Nucleus accumbens (tissue), 56 donors: ENCODE measurements at regions not wholly inside any gene's neighbourhood (a gene's known extent, or its start where the extent isn't known, plus 50 kb on each side); places are given as distances from the start of the nearest gene placed in this dataset.
"Not testable (repeated sequence)": the region's sequence is repeated elsewhere in the genome, so short reads cannot be mapped to it uniquely, and the experiment has no call there.

Experiments used
- DNase-seq, 56 donors: peaks; one replicate each; lab custom pipeline; 2025; lab: John Stamatoyannopoulos, UW

- no peak for DNase-seq
Observed at GRCh38 chr4:124111411-124111810, 601.1 kb downstream of the ANKRD50 start.

GRCh38 chr4:124111922-124112321 is 600.6 kb downstream of the ANKRD50 start:
- DNase-seq = peak in 2 of 56 donors; percentile 0 to 1

GRCh38 chr4:124118061-124118460 is 594.5 kb downstream of the ANKRD50 start:
- DNase-seq = no peak

DNA sequence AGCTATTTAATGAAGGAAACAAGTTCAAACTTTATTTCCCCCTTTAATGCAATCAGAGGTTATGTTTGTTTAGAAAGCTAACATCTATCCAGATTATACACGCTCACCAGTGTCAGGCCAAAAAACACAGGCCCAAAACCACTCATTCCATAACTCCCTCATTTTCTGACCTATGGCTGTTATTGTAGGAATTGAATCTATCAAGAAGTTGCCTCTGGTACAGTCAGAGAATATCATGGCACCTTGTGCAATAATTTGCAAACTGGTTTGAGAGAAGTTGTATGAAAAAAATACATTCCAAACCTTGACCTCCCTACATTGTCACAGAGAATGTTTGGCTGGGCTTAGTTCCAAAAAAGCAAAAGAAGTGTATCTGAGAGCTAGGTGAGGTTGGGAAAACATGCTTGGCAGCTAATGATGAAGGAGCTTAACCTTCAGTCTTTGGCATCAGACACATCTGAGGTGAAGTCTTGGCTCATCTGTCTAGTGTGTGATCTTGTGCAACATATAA is 591.0 kb downstream of the ANKRD50 start:
- no peak for DNase-seq

- DNase-seq = no peak
Observed at GRCh38 chr4:124123181-124123580, 589.4 kb downstream of the ANKRD50 start.

GRCh38 chr4:124123721-124124120 is 588.8 kb downstream of the ANKRD50 start:
- DNase-seq = no peak

DNA sequence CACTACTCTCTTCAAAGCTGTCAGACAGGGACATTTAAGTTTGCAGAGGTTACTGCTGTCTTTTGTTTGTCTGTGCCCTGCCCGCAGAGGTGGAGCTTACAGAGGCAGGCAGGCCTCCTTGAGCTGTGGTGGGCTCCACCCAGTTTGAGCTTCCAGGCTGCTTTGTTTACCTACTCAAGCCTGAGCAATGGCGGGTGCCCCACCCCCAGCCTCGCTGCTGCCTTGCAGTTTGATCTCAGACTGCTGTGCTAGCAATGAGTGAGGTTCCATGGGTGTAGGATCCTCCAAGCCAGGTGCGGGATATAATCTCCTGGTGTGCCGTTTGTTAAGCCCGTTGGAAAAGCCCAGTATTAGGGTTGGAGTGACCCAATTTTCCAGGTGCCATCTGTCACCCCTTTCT is 581.2 kb downstream of the ANKRD50 start:
- not testable (repeated sequence) for DNase-seq

DNA sequence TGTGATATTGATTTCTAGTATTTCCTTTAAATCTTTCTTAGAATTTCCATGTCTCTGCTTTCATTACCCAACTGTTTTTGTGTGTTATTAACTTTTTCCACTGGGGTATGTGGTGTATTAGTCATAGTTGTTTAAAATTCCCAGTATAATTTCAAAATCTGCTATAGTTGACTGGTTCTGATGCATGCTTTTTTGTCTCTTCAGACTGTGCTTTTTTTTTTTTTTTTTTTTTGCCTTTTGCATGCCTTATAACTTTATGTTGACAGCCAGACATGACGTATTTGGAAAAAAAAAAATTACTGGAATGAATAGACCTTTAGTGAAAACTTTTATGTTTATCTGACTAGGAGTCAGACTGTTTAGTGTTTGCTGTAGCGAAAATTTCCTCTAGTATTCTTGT is 580.4 kb downstream of the ANKRD50 start:
- no peak for DNase-seq

- no peak for DNase-seq
Observed at GRCh38 chr4:124133753-124134152, 578.8 kb downstream of the ANKRD50 start.

DNA sequence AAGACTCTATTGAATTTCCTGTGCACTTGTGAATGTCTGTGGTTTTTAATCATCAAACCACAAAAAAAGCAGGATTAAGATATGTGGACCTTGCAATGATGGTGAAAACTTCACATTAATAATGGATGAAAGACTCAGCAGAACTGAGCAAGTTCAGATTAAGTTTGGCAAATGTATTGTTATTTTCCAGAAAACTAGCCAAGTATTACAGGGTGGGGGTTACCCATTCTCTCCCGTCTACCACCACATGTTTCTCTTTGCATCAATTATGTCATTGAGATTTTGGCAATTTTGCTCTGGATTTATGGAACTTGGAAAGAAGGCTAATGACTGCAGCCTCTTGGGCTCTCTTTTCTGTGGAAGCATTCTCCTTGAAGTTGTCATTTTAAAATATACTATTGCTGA is 577.1 kb downstream of the ANKRD50 start:
- no peak for DNase-seq

- no peak for DNase-seq
Observed at GRCh38 chr4:124139044-124139443, 573.5 kb downstream of the ANKRD50 start.

GRCh38 chr4:124143632-124144031 is 568.9 kb downstream of the ANKRD50 start:
- DNase-seq = no peak

GRCh38 chr4:124144238-124144654 is 568.3 kb downstream of the ANKRD50 start:
- no peak for DNase-seq

DNA sequence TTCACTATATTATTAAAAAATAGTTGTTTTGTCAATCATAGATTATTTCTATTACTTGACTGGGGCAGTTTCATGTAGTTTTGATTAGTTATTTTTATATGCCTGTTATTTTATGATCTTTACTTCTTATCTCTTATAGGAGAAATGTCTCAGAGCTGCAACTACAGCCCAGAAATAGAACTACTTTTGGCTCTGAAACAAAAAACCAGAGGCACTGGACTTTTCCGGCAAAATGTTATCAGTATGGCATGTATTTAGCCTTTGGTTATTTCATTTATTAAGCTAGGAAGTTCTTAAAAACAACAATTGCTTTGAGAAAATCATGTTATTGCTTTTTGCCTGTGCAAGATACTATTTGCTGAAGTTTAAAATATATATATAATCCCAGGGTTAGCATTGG is 566.5 kb downstream of the ANKRD50 start:
- DNase-seq = no peak

DNA sequence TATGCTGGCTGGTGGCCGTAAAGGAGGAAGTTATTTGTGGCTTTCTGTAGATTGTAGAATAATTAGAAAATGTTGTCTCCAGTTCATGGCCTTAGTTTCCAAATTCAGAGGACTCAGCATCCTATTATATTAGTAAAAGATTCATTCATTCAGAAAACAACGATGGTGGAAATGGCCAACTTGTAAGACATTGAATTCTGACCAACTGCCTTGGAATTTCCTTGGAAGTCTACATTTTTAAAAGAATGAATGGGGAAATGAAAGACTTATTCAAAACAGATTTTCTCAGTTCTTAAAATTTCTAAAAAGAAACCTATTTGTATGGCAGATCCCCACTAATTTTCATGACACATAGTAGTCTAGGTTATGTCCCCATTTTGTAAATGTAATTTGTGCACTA is 561.5 kb downstream of the ANKRD50 start:
- no peak for DNase-seq

GRCh38 chr4:124152132-124152531 is 560.4 kb downstream of the ANKRD50 start:
- DNase-seq = no peak

DNA sequence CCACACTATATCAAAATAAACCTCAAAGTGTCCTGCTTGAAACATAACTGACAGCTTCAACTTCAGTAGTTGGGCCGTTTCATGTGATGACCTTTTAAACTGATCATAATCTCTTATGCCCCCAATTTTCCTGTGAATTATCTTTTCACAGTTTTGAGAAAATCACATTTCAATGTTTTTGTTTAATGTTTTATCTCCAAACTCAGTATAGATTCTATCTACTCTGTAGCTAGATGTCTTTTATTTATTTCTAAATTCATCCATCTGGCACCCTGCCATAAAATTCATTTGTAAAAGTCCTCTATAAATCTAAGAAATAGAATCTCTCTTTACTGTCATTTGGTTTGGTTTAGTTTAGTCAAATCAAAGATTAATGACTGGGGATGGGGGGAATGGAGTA is 557.3 kb downstream of the ANKRD50 start:
- DNase-seq = no peak

DNA sequence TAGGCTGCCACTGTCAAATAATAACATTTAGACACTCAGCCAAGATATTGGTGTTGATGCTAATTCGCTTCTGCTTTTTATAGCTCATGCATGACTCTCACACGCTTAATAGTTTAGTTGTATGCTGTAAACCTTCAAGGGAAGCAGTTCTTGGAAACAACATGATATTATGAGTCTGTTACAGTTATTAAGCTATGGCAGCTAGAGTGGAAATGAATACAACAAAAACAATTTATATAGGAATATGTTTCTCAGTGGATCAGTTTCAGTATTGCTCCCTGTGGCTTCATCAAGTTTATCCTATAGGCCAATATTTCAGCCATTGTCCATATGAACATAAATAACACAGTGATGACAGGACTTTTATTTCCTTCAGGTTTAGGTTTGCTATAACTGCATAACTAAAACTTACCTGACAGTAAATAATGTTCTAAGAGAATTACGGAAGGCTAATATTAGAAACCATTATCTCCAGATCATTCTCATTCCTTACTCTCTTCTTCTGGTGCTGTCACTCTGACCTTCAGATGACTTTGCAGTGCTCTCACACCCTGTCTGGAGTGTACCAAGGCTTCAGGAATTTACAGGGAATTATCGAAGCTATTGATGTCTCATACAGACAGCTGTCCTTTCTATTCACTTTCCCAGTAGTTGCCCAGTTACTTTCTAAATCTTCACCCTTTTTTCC is 555.0 kb downstream of the ANKRD50 start:
- no peak for DNase-seq

DNA sequence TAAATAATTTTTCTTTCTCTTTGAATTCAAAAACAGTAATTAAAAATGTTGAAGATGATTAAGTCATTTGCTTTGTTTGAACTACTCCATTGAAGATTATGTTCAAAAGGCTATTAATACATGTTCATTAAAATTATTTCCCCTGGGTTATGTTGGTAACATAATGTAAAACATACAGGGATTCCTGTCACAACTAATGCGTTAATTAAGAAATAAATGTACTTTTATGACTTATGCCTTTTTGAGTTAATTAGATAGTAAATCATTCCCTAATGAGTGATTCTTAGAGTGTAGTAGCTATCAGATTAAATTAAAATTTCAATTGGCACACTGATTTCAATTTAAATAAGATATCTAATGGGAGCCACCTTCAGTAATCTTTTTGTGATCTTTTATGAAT is 549.1 kb downstream of the ANKRD50 start:
- DNase-seq = no peak

GRCh38 chr4:124167602-124168001 is 544.9 kb downstream of the ANKRD50 start:
- no peak for DNase-seq

DNA sequence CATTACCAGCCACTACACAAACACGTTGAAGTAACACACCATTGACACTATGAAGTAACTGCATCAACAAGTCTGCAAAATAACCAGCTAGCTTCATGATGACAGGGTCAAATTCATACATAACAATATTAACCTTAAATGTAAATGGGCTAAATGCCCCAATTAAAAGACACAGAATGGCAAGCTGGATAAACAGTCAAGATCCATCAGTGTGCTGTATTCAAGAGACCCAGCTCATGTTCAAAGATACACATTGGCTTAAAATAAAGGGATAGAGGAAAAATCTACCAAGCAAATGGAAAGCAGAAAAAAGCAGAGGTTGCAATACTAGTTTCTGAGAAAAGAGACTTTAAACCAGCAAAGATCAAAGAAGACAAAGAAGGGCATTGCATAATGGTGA is 543.0 kb downstream of the ANKRD50 start:
- DNase-seq = not testable (repeated sequence)

- DNase-seq = no peak
Observed at GRCh38 chr4:124173912-124174311, 538.6 kb downstream of the ANKRD50 start.
